Uterus (tissue), 3 donors: ENCODE measurements at regions not wholly inside any gene's neighbourhood (a gene's known extent, or its start where the extent isn't known, plus 50 kb on each side); places are given as distances from the start of the nearest gene placed in this dataset.
A peak's percentile ranks its signal among the peaks of the same experiment; 100 is the strongest.

ENCODE experiments used
- DNase-seq, 2 donors: peaks; one replicate each; pipeline ENCODE4 v3.0.0-alpha.2; 2019 to 2020
- H3K27ac ChIP-seq, 2 donors: fragments of 200-600 bp; sonication (generic); 1 replicate in 1 of 2; 2 replicates in 1 of 2; pipeline ENCODE4 v1.5.1; 2016 to 2018
- H3K27me3 ChIP-seq, 2 donors: fragments of 200-600 bp; sonication (generic); one replicate each; pipeline ENCODE4 v1.5.1; 2018 to 2019; ENCODE audit warnings: control low read depth in 1 of 2
- H3K36me3 ChIP-seq, 2 donors: fragments of 200-600 bp; sonication (generic); one replicate each; pipeline ENCODE4 v1.5.1; 2019; ENCODE audit warnings: control low read depth in 1 of 2
- H3K4me1 ChIP-seq, 2 donors: fragments of 200-600 bp; sonication (generic); one replicate each; pipeline ENCODE4 v1.5.1; 2018 to 2019; ENCODE audit warnings: control low read depth in 1 of 2
- H3K4me3 ChIP-seq, 2 donors: fragments of 200-600 bp; sonication (generic); 1 replicate in 1 of 2; 2 replicates in 1 of 2; pipeline ENCODE4 v1.5.1; 2018 to 2019; ENCODE audit warnings: mild to moderate bottlenecking in 1 of 2
- H3K9me3 ChIP-seq, 2 donors: fragments of 200-600 bp; sonication (generic); one replicate each; pipeline ENCODE4 v1.5.1; 2019; ENCODE audit warnings: control low read depth in 1 of 2
- POLR2A ChIP-seq, 2 donors: fragments of 450-650 bp; IDR thresholded peaks; one replicate each; pipeline ENCODE4 v1.6.1; 2016; ENCODE audit warnings: antibody characterized with exemption in 2 of 2, mild to moderate bottlenecking in 1 of 2, moderate library complexity in 1 of 2
- intact Hi-C: fragments of 100-400 bp; cut with DNase I; formaldehyde crosslinking; loops from one replicate; pipeline ENCODE4 v1.15.1; 2023; ENCODE audit warnings: low total_unique reads
- TF ChIP-seq, protein P1 (sequence below), 4 experiments: fragments of 200-600 bp in 2 of 4; fragments of 450-650 bp in 2 of 4; sonication (generic) in 2 of 4; IDR thresholded peaks; one replicate each; pipeline ENCODE4 v1.5.1; 2016 to 2019; ENCODE audit warnings: antibody characterized with exemption in 4 of 4, mild to moderate bottlenecking in 2 of 4, moderate library complexity in 1 of 4
- donor health status: DM: yes; HTN: yes; CAD: no.

DNA sequence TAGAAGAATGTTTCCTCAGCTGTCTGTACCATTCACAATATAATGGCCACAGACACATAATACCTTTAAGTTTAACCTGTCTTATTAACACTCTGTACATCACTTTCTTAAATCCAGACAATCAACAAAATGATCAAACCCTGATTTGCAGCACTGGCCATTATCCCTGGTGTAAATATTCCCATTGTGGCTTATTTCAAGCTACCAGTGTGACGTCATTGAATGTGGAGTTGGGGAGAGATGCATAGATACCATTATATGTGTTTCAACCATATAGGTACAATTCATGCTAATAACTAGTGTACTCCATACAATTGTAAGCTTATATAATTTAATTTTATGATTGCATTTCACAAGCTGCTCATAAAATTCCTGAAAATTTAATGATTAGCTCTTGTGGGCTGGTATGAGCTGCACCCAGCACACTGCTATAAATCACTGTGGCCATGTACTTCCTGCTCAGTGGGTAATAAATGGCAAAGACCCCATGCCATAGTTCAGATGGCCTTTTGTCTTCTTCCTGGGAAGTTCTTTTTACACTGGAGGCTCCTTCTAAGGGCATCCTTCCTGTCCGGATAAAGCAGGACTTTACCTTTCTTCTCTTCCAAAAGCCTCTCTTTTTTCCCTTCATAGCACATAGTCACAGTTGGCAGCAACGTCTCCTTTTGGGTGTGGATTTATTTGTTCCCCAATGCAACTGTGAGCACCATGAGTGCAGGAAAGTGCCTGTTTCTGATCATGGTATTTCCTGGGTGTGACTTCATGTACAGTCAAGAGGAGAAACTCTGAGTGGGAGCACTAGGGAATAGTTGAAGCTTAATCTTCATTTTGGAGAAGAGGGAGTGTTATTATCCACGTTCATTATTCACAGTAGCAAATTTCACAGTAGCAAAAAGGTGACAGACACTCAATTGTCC, 87.8 kb downstream of the MIAT start:
- TF ChIP-seq POLR2A (IDR thresholded peaks at IDR 0.05), result no peak
- TF ChIP-seq, protein P1, sequence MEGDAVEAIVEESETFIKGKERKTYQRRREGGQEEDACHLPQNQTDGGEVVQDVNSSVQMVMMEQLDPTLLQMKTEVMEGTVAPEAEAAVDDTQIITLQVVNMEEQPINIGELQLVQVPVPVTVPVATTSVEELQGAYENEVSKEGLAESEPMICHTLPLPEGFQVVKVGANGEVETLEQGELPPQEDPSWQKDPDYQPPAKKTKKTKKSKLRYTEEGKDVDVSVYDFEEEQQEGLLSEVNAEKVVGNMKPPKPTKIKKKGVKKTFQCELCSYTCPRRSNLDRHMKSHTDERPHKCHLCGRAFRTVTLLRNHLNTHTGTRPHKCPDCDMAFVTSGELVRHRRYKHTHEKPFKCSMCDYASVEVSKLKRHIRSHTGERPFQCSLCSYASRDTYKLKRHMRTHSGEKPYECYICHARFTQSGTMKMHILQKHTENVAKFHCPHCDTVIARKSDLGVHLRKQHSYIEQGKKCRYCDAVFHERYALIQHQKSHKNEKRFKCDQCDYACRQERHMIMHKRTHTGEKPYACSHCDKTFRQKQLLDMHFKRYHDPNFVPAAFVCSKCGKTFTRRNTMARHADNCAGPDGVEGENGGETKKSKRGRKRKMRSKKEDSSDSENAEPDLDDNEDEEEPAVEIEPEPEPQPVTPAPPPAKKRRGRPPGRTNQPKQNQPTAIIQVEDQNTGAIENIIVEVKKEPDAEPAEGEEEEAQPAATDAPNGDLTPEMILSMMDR (IDR thresholded peaks at IDR 0.05), result no peak

GRCh38 chr22:26746311-26746710, 88.9 kb downstream of the MIAT start:
- no peak for TF ChIP-seq POLR2A (IDR thresholded peaks at IDR 0.05)
- TF ChIP-seq, protein P1 (IDR thresholded peaks at IDR 0.05), result no peak
- Histone ChIP-seq H3K36me3 (no peaks in the 10 kb centered on the region), H3K4me3 (no peak overlapping the region), H3K4me1 (no peaks in the 10 kb centered on the region), H3K27me3 (no peaks in the 10 kb centered on the region), H3K27ac (no peak overlapping the region), H3K9me3 (no peaks in the 10 kb centered on the region)
- DNase-seq, result no peak
- intact Hi-C loops, result no loop called here

More for the DNA sequence above, 87.8 kb downstream of the MIAT start:
- Histone ChIP-seq H3K36me3 (no peaks in the 10 kb centered on the region), H3K4me1 (no peaks in the 10 kb centered on the region), H3K27me3 (no peaks in the 10 kb centered on the region), H3K4me3 (no peak overlapping the region), H3K27ac (no peak overlapping the region), H3K9me3 (no peaks in the 10 kb centered on the region)
- no peak for DNase-seq
- intact Hi-C loops, result no loop called here

GRCh38 chr22:26748845-26749244, 91.5 kb downstream of the MIAT start:
- H3K36me3 ChIP-seq, result no peaks in the 10 kb centered on the region
- H3K27ac ChIP-seq, result no peak overlapping the region
- no peak for DNase-seq
- no peak overlapping the region for H3K4me3 ChIP-seq
- H3K4me1 ChIP-seq, result no peaks in the 10 kb centered on the region
- no peaks in the 10 kb centered on the region for H3K27me3 ChIP-seq
- intact Hi-C loops, result no loop called here
- TF ChIP-seq POLR2A (IDR thresholded peaks at IDR 0.05), result no peak
- TF ChIP-seq, protein P1 (IDR thresholded peaks at IDR 0.05), result no peak
- no peaks in the 10 kb centered on the region for H3K9me3 ChIP-seq

GRCh38 chr22:26751217-26751616, 93.8 kb downstream of the MIAT start:
- no peak overlapping the region for H3K4me3 ChIP-seq
- TF ChIP-seq POLR2A (IDR thresholded peaks at IDR 0.05), result no peak
- TF ChIP-seq, protein P1 (IDR thresholded peaks at IDR 0.05), result no peak
- H3K27ac ChIP-seq, result no peak overlapping the region
- DNase-seq, result peak in 1 of 2 donors; percentile 22
- H3K27me3 ChIP-seq, result no peaks in the 10 kb centered on the region
- H3K4me1 ChIP-seq, result no peaks in the 10 kb centered on the region
- intact Hi-C loops, result loop anchor here (10.0 kb wide), 1 partner anchor 1254 kb away; no protein-coding TSS in a partner anchor
- H3K9me3 ChIP-seq, result no peaks in the 10 kb centered on the region
- H3K36me3 ChIP-seq, result no peaks in the 10 kb centered on the region

- Histone ChIP-seq H3K9me3 (no peaks in the 10 kb centered on the region), H3K4me3 (no peak overlapping the region), H3K36me3 (no peaks in the 10 kb centered on the region), H3K27me3 (no peaks in the 10 kb centered on the region), H3K4me1 (no peaks in the 10 kb centered on the region), H3K27ac (no peak overlapping the region)
- intact Hi-C loops, result loop anchor here (10.0 kb wide), 1 partner anchor 1252 kb away; no protein-coding TSS in a partner anchor
- DNase-seq, result no peak
- TF ChIP-seq, protein P1 (IDR thresholded peaks at IDR 0.05), result no peak
- no peak for TF ChIP-seq POLR2A (IDR thresholded peaks at IDR 0.05)
Measured at GRCh38 chr22:26753125-26753862, 95.9 kb downstream of the MIAT start.
